GM12872 (cell line): ENCODE measurements at regions not wholly inside any gene's neighbourhood (a gene's known extent, or its start where the extent isn't known, plus 50 kb on each side); places are given as distances from the start of the nearest gene placed in this dataset.

Experiments
- TF ChIP-seq, protein P1 (sequence below): IDR thresholded peaks from 3 replicates; pipeline ENCODE4 v1.5.1; 2011; ENCODE audit warnings: low read depth, mild to moderate bottlenecking, low read length, moderate library complexity; ENCODE audit not compliant: insufficient read depth

DNA sequence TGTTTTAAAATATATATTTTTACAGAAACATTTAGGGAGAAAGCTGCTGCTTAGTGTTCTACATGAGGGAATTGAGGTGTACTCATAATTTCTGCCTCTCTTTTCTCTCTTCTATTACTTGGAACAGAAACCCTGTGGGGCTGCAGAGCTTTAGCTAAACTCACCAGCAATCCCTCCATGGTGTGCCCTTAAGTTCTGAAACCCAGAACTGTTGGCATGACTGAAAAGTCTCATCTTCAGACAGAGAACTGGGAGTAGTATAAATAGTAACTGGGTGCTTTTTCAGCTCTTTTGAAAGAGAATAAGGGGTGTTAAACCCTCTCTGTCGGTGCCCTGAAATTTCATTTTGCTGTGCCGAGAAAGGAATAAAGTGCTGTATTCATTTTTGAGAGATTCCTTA lies 294.9 kb upstream of the BOD1L1 start:
- TF ChIP-seq, protein P1, sequence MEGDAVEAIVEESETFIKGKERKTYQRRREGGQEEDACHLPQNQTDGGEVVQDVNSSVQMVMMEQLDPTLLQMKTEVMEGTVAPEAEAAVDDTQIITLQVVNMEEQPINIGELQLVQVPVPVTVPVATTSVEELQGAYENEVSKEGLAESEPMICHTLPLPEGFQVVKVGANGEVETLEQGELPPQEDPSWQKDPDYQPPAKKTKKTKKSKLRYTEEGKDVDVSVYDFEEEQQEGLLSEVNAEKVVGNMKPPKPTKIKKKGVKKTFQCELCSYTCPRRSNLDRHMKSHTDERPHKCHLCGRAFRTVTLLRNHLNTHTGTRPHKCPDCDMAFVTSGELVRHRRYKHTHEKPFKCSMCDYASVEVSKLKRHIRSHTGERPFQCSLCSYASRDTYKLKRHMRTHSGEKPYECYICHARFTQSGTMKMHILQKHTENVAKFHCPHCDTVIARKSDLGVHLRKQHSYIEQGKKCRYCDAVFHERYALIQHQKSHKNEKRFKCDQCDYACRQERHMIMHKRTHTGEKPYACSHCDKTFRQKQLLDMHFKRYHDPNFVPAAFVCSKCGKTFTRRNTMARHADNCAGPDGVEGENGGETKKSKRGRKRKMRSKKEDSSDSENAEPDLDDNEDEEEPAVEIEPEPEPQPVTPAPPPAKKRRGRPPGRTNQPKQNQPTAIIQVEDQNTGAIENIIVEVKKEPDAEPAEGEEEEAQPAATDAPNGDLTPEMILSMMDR = no peak

GRCh38 chr4:13922873-13923645 lies 295.5 kb upstream of the BOD1L1 start:
- TF ChIP-seq, protein P1 = no peak

DNA sequence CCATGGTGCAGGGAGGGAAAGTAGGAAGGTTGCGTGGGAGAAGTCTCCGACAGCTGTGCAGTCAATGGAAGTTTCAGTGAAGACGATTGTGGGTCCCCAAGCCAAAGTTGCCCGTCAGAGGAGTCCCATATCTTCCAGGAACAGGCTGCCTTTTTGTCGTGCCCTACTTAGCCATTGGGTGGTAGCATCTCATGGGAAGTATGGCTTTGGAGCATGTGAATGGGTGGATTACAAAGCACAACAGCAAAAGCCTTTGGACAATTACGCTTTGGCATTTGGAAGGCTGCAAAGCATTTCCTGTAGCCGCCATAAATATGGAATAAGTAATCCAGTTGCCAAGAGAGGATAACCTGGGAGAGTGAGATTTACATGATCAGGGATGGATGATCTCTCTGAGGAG lies 300.7 kb upstream of the BOD1L1 start:
- TF ChIP-seq, protein P1 = no peak

DNA sequence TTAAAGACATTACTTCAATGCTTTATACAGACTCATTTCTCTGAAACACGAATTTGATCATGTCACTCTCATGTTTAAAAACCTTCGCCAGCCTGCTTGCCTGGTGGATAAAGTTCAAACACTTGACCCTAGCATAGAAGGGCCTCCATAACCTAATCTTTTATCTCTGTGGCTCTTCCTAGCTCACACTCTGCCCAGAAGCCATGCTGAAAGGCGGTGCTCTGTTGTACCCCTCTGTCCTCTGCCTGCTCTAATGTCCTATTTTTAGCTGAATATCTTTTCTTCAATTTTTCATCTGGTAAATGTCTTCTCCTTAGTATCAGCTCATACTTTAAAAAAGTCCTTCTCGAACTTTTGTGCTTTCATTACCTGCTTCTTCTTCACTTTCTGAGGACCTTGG lies 302.6 kb upstream of the BOD1L1 start:
- TF ChIP-seq, protein P1 = no peak

- TF ChIP-seq, protein P1 = peak; percentile 36; the same call in 2 of the 3 replicates
These were observed 305.7 kb upstream of the BOD1L1 start for GRCh38 chr4:13933191-13933590.

DNA sequence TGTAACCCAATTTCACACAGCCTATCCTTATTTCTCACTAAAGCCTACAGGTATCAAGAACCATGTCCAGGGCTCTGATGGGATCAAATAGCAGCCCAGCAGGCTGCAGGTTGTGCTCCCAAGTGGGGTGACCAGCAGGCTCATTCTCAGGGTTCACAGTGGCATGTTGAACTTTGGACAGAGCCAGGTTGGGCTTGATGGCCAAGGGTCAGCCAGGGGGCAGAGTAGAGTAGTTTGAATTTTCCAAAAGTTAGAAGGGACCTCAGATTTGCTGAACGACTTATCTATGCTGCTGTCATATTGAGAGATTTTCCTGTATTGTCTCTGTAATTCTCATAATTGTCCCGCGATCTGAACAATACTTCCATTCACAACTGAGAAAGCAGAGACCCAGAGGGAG lies 310.8 kb upstream of the BOD1L1 start:
- TF ChIP-seq, protein P1 = 0 out of 3 replicates have a peak, but pooled peaks have one; percentile 11

DNA sequence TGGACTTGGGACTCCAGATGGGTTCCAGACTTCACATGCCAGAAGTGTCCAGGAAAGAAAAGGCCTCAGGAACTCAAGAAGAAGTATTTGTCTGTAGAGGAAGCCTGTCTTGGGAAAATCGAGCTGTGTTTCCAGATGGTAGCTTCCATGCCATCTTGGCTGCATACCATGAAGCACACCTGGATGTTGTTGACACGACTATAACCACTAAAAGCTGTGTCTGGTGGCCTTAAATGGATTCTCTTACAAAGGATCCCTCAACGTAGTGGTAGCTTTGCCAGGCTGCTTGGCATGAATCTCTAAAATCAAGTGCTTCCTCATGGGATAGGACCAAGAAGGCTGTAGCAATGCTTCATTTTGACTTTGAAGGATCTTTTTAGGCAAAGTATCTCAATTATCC lies 313.4 kb upstream of the BOD1L1 start:
- TF ChIP-seq, protein P1 = no peak
